Osteoblast (primary cell): ENCODE measurements at regions not wholly inside any gene's neighbourhood (a gene's known extent, or its start where the extent isn't known, plus 50 kb on each side); places are given as distances from the start of the nearest gene placed in this dataset.

Source experiments
- DNase-seq: peaks from one replicate; pipeline ENCODE4 v3.0.0; 2011; ENCODE audit warnings: low spot score, mixed read lengths; ENCODE audit not compliant: insufficient read length; ENCODE audit errors: missing footprints
- H2AFZ ChIP-seq: 2 replicates; pipeline ENCODE4 v1.6.0; 2011; ENCODE audit warnings: mild to moderate bottlenecking, low read length
- H3K27ac ChIP-seq: 2 replicates; pipeline ENCODE4 v1.5.1; 2011; ENCODE audit warnings: mild to moderate bottlenecking, low read depth, low read length, moderate library complexity
- H3K27me3 ChIP-seq: 2 replicates; pipeline ENCODE4 v1.6.0; 2012; ENCODE audit warnings: mild to moderate bottlenecking, control low read depth, inconsistent platforms, low read length, moderate library complexity; ENCODE audit not compliant: insufficient read depth
- H3K36me3 ChIP-seq: 2 replicates; pipeline ENCODE4 v1.5.1; 2011; ENCODE audit warnings: mild to moderate bottlenecking, low read length, control low read depth, moderate library complexity; ENCODE audit not compliant: insufficient read depth
- H3K4me1 ChIP-seq: 2 replicates; pipeline ENCODE4 v1.5.1; 2011; ENCODE audit warnings: mild to moderate bottlenecking, low read length, control low read depth, moderate library complexity; ENCODE audit not compliant: insufficient read depth
- H3K4me2 ChIP-seq: 2 replicates; pipeline ENCODE4 v1.6.0; 2011; ENCODE audit warnings: mild to moderate bottlenecking, low read length; ENCODE audit not compliant: insufficient read depth
- H3K4me3 ChIP-seq: fragments of 200-600 bp; sonication (generic); 3 replicates; pipeline ENCODE4 v1.5.1; 2012; ENCODE audit warnings: mild to moderate bottlenecking, low read length, inconsistent platforms; ENCODE audit not compliant: insufficient read depth
- H3K79me2 ChIP-seq: 2 replicates; pipeline ENCODE4 v1.6.0; 2012; ENCODE audit warnings: mild to moderate bottlenecking, low read length, control low read depth, inconsistent platforms; ENCODE audit not compliant: insufficient read depth
- H3K9me3 ChIP-seq: 2 replicates; pipeline ENCODE4 v1.5.1; 2011; ENCODE audit warnings: low read depth, low read length, control low read depth
- H4K20me1 ChIP-seq: 2 replicates; pipeline ENCODE4 v1.6.0; 2012; ENCODE audit warnings: mild to moderate bottlenecking, low read length, control low read depth; ENCODE audit not compliant: insufficient read depth
- TF ChIP-seq, protein P1 (sequence below): IDR thresholded peaks from 2 replicates; pipeline ENCODE4 v1.5.1; 2011; ENCODE audit warnings: mild to moderate bottlenecking, low read depth, low read length, moderate library complexity; ENCODE audit errors: extremely low read depth

DNA sequence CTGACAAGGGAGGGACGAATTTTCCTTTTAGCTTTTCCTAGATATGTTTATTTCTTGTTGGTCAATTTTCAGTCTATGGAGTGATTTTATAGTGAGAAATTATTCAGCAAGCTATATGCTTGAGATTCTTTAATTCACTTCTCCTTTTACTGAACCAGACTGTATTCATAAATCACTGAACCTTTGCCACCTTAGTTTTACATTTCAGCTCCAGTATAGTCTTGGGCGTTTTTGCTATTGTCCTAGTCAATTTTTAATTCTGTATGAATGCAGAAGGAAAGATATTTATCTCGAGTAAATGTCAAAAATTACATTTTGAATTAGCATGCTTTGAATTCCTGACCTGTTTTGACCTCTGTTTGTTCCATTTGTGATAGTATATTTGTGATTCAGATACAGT, 468.9 kb downstream of the IPMK start:
- H3K27ac ChIP-seq, result no peak overlapping the region
- no peaks in the 10 kb centered on the region for H3K9me3 ChIP-seq
- H4K20me1 ChIP-seq, result no peaks in the 10 kb centered on the region
- no peaks in the 10 kb centered on the region for H3K27me3 ChIP-seq
- no peaks in the 10 kb centered on the region for H3K79me2 ChIP-seq
- TF ChIP-seq, protein P1, sequence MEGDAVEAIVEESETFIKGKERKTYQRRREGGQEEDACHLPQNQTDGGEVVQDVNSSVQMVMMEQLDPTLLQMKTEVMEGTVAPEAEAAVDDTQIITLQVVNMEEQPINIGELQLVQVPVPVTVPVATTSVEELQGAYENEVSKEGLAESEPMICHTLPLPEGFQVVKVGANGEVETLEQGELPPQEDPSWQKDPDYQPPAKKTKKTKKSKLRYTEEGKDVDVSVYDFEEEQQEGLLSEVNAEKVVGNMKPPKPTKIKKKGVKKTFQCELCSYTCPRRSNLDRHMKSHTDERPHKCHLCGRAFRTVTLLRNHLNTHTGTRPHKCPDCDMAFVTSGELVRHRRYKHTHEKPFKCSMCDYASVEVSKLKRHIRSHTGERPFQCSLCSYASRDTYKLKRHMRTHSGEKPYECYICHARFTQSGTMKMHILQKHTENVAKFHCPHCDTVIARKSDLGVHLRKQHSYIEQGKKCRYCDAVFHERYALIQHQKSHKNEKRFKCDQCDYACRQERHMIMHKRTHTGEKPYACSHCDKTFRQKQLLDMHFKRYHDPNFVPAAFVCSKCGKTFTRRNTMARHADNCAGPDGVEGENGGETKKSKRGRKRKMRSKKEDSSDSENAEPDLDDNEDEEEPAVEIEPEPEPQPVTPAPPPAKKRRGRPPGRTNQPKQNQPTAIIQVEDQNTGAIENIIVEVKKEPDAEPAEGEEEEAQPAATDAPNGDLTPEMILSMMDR, result no peak
- H3K36me3 ChIP-seq, result no peaks in the 10 kb centered on the region
- no peak overlapping the region for H2AFZ ChIP-seq
- H3K4me1 ChIP-seq, result no peaks in the 10 kb centered on the region
- DNase-seq, result no peak
- no peak overlapping the region for H3K4me3 ChIP-seq
- H3K4me2 ChIP-seq, result no peak overlapping the region

DNA sequence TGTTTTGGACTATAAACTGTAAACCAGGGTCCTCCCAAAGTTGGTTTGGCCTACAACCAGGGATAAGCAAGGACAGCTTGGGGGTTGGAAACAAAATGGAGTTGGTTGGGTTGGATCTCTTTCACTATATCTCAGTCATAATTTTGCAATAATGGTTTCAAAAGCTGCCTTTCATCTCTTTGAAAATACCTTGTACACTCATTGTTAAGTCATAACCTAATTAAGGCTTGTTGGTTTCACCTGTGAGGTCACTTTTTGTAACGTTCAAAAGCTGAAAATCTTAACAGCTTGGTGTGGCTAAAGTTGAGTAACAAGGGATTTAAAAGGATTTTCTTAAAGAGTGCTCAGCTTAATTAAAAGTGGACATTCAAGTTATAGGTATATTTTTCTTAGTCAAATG, 476.1 kb downstream of the IPMK start:
- no peak overlapping the region for H2AFZ ChIP-seq
- no peaks in the 10 kb centered on the region for H3K4me1 ChIP-seq
- no peaks in the 10 kb centered on the region for H3K9me3 ChIP-seq
- H3K79me2 ChIP-seq, result no peaks in the 10 kb centered on the region
- H3K4me3 ChIP-seq, result no peak overlapping the region
- DNase-seq, result no peak
- no peaks in the 10 kb centered on the region for H4K20me1 ChIP-seq
- no peaks in the 10 kb centered on the region for H3K36me3 ChIP-seq
- H3K27me3 ChIP-seq, result no peaks in the 10 kb centered on the region
- H3K4me2 ChIP-seq, result no peak overlapping the region
- no peak overlapping the region for H3K27ac ChIP-seq
- TF ChIP-seq, protein P1, result no peak

DNA sequence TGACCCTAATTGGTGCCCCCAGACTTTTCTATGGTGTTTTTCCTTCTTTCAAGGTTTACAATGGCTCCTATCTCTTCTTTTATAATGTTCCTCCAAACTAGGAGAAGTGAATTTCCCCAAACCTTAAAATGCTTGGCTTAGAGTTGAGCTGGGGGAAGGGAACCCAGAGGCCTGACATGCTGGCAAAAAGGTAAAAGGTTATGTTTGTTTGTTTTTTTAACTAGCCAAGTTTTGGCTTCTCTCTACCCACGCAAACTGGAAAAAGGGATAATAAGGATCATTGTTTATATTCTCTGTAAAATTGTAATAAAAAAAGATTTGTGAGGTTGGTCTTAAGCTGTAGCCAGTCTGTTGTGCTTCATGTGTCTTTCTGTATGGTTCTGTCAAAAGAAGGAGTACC, 477.0 kb downstream of the IPMK start:
- TF ChIP-seq, protein P1, result no peak
- Histone ChIP-seq H3K9me3 (no peaks in the 10 kb centered on the region), H3K36me3 (no peaks in the 10 kb centered on the region), H3K4me2 (no peak overlapping the region), H3K27me3 (no peaks in the 10 kb centered on the region), H2AFZ (no peak overlapping the region), H3K27ac (no peak overlapping the region), H3K79me2 (no peaks in the 10 kb centered on the region), H3K4me1 (no peaks in the 10 kb centered on the region), H3K4me3 (no peak overlapping the region), H4K20me1 (no peaks in the 10 kb centered on the region)
- DNase-seq, result no peak

DNA sequence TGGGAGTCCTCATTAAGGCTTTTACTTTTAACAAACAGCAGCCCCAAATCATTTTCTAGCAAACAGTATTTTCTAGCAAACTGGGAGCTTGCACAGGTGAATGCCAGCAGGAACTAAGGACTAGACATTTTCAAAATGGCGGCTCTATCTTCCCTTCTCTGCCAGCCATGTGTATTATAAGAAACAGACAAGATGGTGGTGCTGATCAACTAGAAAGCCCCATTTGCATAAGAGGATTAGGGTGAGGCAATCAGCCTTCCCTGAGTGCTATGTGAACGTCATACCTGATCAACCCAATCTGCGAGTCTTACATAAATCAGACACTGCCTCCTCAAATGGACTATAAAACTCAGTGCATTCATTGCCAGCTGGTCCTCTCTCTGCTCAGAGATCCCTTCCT, 479.6 kb downstream of the IPMK start:
- TF ChIP-seq, protein P1, result no peak
- no peak for DNase-seq
- no peaks in the 10 kb centered on the region for H3K27me3 ChIP-seq

More for the DNA sequence above, 479.6 kb downstream of the IPMK start:
- Histone ChIP-seq H4K20me1 (no peaks in the 10 kb centered on the region), H3K36me3 (no peaks in the 10 kb centered on the region), H3K79me2 (no peaks in the 10 kb centered on the region), H3K27ac (no peak overlapping the region), H3K4me1 (no peaks in the 10 kb centered on the region), H3K4me2 (no peak overlapping the region), H2AFZ (no peak overlapping the region), H3K4me3 (no peak overlapping the region), H3K9me3 (no peaks in the 10 kb centered on the region)
